SK-N-MC (cell line): ENCODE measurements at regions not wholly inside any gene's neighbourhood (a gene's known extent, or its start where the extent isn't known, plus 50 kb on each side); places are given as distances from the start of the nearest gene placed in this dataset.

ENCODE experiments used
- EZH2 ChIP-seq: fragments of 200-600 bp; sonication (generic); IDR thresholded peaks from one replicate; pipeline ENCODE4 v1.6.1; 2017; ENCODE audit warnings: antibody characterized with exemption
- POLR2AphosphoS5 ChIP-seq: IDR thresholded peaks from 2 replicates; pipeline ENCODE4 v1.6.1; 2012; ENCODE audit warnings: mild to moderate bottlenecking, low read depth, low read length, borderline replicate concordance

- TF ChIP-seq POLR2AphosphoS5 (no peak), EZH2 (no peak)
These were observed 204.7 kb upstream of the HDAC9 start for GRCh38 chr7:18290865-18291264.
